Astrocyte (in vitro differentiated cells and primary cell): ENCODE measurements at regions not wholly inside any gene's neighbourhood (a gene's known extent, or its start where the extent isn't known, plus 50 kb on each side); places are given as distances from the start of the nearest gene placed in this dataset.

ENCODE experiments used
- DNase-seq: peaks from one replicate; pipeline ENCODE4 v3.0.0-alpha.2; 2010; ENCODE audit warnings: low read depth
- FAIRE-seq: peaks from 2 replicates; lab custom pipeline; 2011; peaks lifted over from hg19 to GRCh38; lab: Jason Lieb, UNC
- H2AFZ ChIP-seq: 2 replicates; pipeline ENCODE4 v1.6.0; 2012; ENCODE audit warnings: low read depth, low read length, inconsistent platforms
- H3K27ac ChIP-seq: 2 replicates; pipeline ENCODE4 v1.5.1; 2011; ENCODE audit warnings: low read depth, low read length, inconsistent platforms
- H3K27me3 ChIP-seq: 2 replicates; pipeline ENCODE4 v1.6.0; 2011; ENCODE audit warnings: low read length, inconsistent platforms; ENCODE audit not compliant: insufficient read depth
- H3K36me3 ChIP-seq: 2 replicates; pipeline ENCODE4 v1.5.1; 2011; ENCODE audit warnings: low read length, inconsistent platforms; ENCODE audit not compliant: insufficient read depth
- H3K4me1 ChIP-seq: 2 replicates; pipeline ENCODE4 v1.5.1; 2011; ENCODE audit warnings: low read length, inconsistent platforms; ENCODE audit not compliant: insufficient read depth
- H3K4me2 ChIP-seq: 2 replicates; pipeline ENCODE4 v1.6.0; 2012; ENCODE audit warnings: low read length, inconsistent platforms
- H3K4me3 ChIP-seq: 2 replicates; pipeline ENCODE4 v1.5.1; 2011; ENCODE audit warnings: low read depth, mild to moderate bottlenecking, low read length, inconsistent platforms; ENCODE audit not compliant: insufficient read depth
- H3K79me2 ChIP-seq: 2 replicates; pipeline ENCODE4 v1.6.0; 2012; ENCODE audit warnings: mild to moderate bottlenecking, low read length, inconsistent platforms; ENCODE audit not compliant: insufficient read depth
- H3K9ac ChIP-seq: 2 replicates; pipeline ENCODE4 v1.6.0; 2012; ENCODE audit warnings: mild to moderate bottlenecking, low read length, inconsistent platforms
- H3K9me3 ChIP-seq: 2 replicates; pipeline ENCODE4 v1.5.1; 2012; ENCODE audit warnings: low read depth, mild to moderate bottlenecking, low read length, inconsistent platforms; ENCODE audit not compliant: insufficient read depth
- H4K20me1 ChIP-seq: 2 replicates; pipeline ENCODE4 v1.6.0; 2012; ENCODE audit warnings: low read length, inconsistent platforms; ENCODE audit not compliant: insufficient read depth
- H3K27ac Mint-ChIP-seq: one replicate; pipeline ENCODE4 v1.8.0; 2021; ENCODE audit warnings: mild to moderate bottlenecking, mixed read lengths; ENCODE audit not compliant: unreplicated experiment
- H3K27me3 Mint-ChIP-seq: one replicate; pipeline ENCODE4 v1.8.0; 2021; ENCODE audit warnings: low read depth, mixed read lengths; ENCODE audit not compliant: unreplicated experiment
- H3K36me3 Mint-ChIP-seq: one replicate; pipeline ENCODE4 v1.8.0; 2021; ENCODE audit warnings: low read depth, mixed read lengths; ENCODE audit not compliant: unreplicated experiment
- H3K4me1 Mint-ChIP-seq: one replicate; pipeline ENCODE4 v1.8.0; 2021; ENCODE audit warnings: low read depth, mixed read lengths; ENCODE audit not compliant: unreplicated experiment
- H3K4me3 Mint-ChIP-seq: one replicate; pipeline ENCODE4 v1.8.0; 2021; ENCODE audit warnings: mild to moderate bottlenecking, moderate library complexity, mixed read lengths; ENCODE audit not compliant: unreplicated experiment
- H3K9me3 Mint-ChIP-seq: one replicate; pipeline ENCODE4 v1.8.0; 2021; ENCODE audit warnings: mild to moderate bottlenecking, mixed read lengths; ENCODE audit not compliant: unreplicated experiment
- EZH2 ChIP-seq: IDR thresholded peaks from 2 replicates; pipeline ENCODE4 v1.6.1; 2012; ENCODE audit warnings: mild to moderate bottlenecking, low read length, inconsistent platforms; ENCODE audit not compliant: insufficient read depth
- TF ChIP-seq, protein P1 (sequence below): IDR thresholded peaks from 2 replicates; pipeline ENCODE4 v1.5.1; 2011; ENCODE audit warnings: low read depth, mild to moderate bottlenecking, inconsistent platforms, low read length, moderate library complexity; ENCODE audit not compliant: insufficient read depth

DNA sequence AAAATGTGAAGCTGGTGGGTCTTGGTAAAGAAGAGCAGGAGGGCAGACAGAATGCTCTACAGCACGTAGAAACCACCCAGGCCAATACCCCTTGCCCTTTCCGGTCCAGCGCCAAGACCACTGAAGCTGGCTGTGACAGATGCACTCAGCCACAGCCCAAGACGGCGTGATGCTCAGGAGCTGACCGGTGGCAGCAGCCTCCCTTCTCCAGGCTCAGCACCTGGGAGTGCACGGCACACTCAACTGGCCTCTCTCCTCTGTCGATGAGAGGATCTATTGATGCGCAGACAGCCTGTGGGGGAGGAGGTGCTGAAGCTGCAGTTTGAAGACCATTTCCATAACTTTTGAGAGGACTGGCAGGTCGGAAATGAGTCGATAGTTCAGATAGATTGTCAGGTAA, 141.0 kb upstream of the MYT1L start:
- no peaks in the 10 kb centered on the region for H3K9me3 Mint-ChIP-seq
- H3K4me1 Mint-ChIP-seq, result no peaks in the 10 kb centered on the region

DNA sequence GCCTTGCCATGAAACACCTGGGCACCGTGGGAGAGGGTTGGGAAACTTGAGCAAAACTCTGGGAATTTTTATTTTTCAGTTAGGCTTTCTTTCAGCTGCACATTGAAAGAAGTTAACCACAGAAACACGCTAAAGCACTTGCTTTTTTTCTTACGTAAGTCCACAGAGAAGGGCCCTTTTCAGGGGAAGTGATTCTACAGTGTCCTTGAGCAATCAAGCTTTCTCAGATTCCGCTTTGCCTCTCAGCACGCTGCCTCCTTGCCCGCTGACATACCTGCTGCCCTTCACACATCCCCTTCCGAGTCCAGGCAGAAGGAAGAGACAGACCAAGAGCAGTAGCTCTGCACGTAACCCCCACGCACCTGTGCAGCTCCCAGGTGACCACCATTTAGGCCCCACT, 135.5 kb upstream of the MYT1L start:
- FAIRE-seq (no peak), DNase-seq (no peak)
- H3K9me3 Mint-ChIP-seq, result no peaks in the 10 kb centered on the region
- H3K36me3 ChIP-seq, result no peaks in the 10 kb centered on the region
- no peaks in the 10 kb centered on the region for H3K4me1 Mint-ChIP-seq
- H3K4me1 ChIP-seq, result no peaks in the 10 kb centered on the region
- H3K27me3 ChIP-seq, result no peaks in the 10 kb centered on the region
- no peak overlapping the region for H3K4me2 ChIP-seq
- H3K4me3 ChIP-seq, result no peak overlapping the region
- no peak overlapping the region for H3K27ac Mint-ChIP-seq
- H3K9me3 ChIP-seq, result peaks cover 4% of the 10 kb centered on the region
- H2AFZ ChIP-seq, result no peak overlapping the region
- H3K27me3 Mint-ChIP-seq, result peaks cover 10% of the 10 kb centered on the region
- no peak overlapping the region for H3K4me3 Mint-ChIP-seq
- H3K9ac ChIP-seq, result no peak overlapping the region
- H3K36me3 Mint-ChIP-seq, result no peaks in the 10 kb centered on the region
- TF ChIP-seq, protein P1, sequence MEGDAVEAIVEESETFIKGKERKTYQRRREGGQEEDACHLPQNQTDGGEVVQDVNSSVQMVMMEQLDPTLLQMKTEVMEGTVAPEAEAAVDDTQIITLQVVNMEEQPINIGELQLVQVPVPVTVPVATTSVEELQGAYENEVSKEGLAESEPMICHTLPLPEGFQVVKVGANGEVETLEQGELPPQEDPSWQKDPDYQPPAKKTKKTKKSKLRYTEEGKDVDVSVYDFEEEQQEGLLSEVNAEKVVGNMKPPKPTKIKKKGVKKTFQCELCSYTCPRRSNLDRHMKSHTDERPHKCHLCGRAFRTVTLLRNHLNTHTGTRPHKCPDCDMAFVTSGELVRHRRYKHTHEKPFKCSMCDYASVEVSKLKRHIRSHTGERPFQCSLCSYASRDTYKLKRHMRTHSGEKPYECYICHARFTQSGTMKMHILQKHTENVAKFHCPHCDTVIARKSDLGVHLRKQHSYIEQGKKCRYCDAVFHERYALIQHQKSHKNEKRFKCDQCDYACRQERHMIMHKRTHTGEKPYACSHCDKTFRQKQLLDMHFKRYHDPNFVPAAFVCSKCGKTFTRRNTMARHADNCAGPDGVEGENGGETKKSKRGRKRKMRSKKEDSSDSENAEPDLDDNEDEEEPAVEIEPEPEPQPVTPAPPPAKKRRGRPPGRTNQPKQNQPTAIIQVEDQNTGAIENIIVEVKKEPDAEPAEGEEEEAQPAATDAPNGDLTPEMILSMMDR, result no peak
- no peak for TF ChIP-seq EZH2
- no peaks in the 10 kb centered on the region for H3K79me2 ChIP-seq
- no peak overlapping the region for H3K27ac ChIP-seq
- H4K20me1 ChIP-seq, result no peaks in the 10 kb centered on the region

More for the DNA sequence above, 141.0 kb upstream of the MYT1L start:
- H3K27ac ChIP-seq, result no peak overlapping the region
- peaks cover 8% of the 10 kb centered on the region for H3K9me3 ChIP-seq
- no peaks in the 10 kb centered on the region for H4K20me1 ChIP-seq
- no peak overlapping the region for H3K9ac ChIP-seq
- TF ChIP-seq, protein P1, result no peak
- TF ChIP-seq EZH2, result no peak
- FAIRE-seq (no peak), DNase-seq (no peak)
- Mint-ChIP-seq H3K27ac (no peak overlapping the region), H3K4me3 (no peak overlapping the region), H3K27me3 (peaks cover 5% of the 10 kb centered on the region), H3K36me3 (no peaks in the 10 kb centered on the region)
- no peak overlapping the region for H2AFZ ChIP-seq
- no peak overlapping the region for H3K4me2 ChIP-seq
- H3K36me3 ChIP-seq, result no peaks in the 10 kb centered on the region
- H3K4me1 ChIP-seq, result no peaks in the 10 kb centered on the region
- no peaks in the 10 kb centered on the region for H3K79me2 ChIP-seq
- no peaks in the 10 kb centered on the region for H3K27me3 ChIP-seq
- no peak overlapping the region for H3K4me3 ChIP-seq

DNA sequence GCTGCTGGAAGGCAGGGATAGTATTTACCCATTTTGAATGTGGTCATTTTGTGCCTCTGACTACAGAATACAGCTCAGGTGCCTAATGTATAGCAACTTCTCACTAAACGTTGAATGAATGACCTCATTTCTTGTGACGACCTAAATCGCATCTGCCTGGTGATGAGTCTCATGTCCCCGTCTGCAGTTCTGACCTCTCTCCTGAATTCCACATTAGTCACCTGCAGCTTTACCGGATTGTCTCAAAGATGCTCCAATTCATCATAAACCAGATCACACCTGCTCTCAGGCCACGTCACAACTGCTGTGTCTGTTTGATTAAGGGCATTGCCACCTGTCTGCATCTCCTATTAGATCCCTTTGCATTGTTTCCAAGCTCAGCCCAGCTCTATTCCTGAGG, 133.6 kb upstream of the MYT1L start:
- no peak for FAIRE-seq
- H3K9me3 Mint-ChIP-seq, result no peaks in the 10 kb centered on the region

More for the DNA sequence above, 133.6 kb upstream of the MYT1L start:
- H3K27ac Mint-ChIP-seq, result no peak overlapping the region
- no peak for DNase-seq
- no peak overlapping the region for H3K4me3 Mint-ChIP-seq
- H2AFZ ChIP-seq, result no peak overlapping the region
- no peaks in the 10 kb centered on the region for H3K4me1 ChIP-seq
- H3K36me3 ChIP-seq, result no peaks in the 10 kb centered on the region
- H4K20me1 ChIP-seq, result no peaks in the 10 kb centered on the region
- TF ChIP-seq EZH2, result no peak
- TF ChIP-seq, protein P1, result no peak
- H3K36me3 Mint-ChIP-seq, result no peaks in the 10 kb centered on the region
- H3K4me3 ChIP-seq, result no peak overlapping the region
- H3K4me1 Mint-ChIP-seq, result no peaks in the 10 kb centered on the region
- H3K27me3 Mint-ChIP-seq, result peaks cover 10% of the 10 kb centered on the region
- no peaks in the 10 kb centered on the region for H3K79me2 ChIP-seq
- peaks cover 4% of the 10 kb centered on the region for H3K9me3 ChIP-seq
- no peak overlapping the region for H3K27ac ChIP-seq
- no peak overlapping the region for H3K4me2 ChIP-seq
- no peaks in the 10 kb centered on the region for H3K27me3 ChIP-seq
- H3K9ac ChIP-seq, result no peak overlapping the region
